ENCODE measurements at regions not wholly inside any gene's neighbourhood (a gene's known extent, or its start where the extent isn't known, plus 50 kb on each side); places are given as distances from the start of the nearest gene placed in this dataset.

DNA sequence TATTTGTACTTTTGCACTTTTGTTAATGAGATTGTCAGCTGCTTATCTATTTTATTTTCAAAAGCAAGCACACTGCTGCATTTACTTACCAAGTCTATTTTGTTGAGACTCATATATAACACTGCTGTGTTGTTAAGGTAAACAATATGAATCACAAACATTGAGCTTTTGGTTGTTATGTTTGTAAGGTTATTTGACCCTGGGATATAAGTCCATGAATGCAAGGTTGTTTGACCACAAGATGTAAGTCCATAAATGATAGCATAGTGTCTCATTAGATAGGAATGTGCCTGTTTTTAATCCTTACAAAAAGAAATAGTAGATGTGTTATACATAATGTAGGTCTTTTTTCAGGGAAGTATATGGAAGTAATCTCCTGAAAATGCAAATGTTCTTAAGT, 845.9 kb downstream of the CDH9 start:
- Mint-ChIP-seq H3K4me1 (ENCODE audit: low read depth, unreplicated experiment) (no peaks in the 10 kb centered on the region), H3K36me3 (ENCODE audit: insufficient read depth, unreplicated experiment) (no peaks in the 10 kb centered on the region), H3K27me3 (ENCODE audit: unreplicated experiment) (no peaks in the 10 kb centered on the region), H3K9me3 (ENCODE audit: low read depth, unreplicated experiment) (peaks cover 11% of the 10 kb centered on the region), H3K4me3 (ENCODE audit: low read depth, unreplicated experiment) (no peak overlapping the region), H3K27ac (ENCODE audit: unreplicated experiment) (no peak overlapping the region)
- intact Hi-C loops (cut with micrococcal nuclease; ENCODE audit: unreplicated experiment): no loop called here
- CTCF ChIA-PET: no interaction called here
- DNase-seq: no peak
- BruUV-seq (replicated peaks): no TSS peak
- no peak for TF ChIP-seq CTCF (IDR thresholded peaks at IDR 0.05; ENCODE audit: unreplicated experiment)

DNA sequence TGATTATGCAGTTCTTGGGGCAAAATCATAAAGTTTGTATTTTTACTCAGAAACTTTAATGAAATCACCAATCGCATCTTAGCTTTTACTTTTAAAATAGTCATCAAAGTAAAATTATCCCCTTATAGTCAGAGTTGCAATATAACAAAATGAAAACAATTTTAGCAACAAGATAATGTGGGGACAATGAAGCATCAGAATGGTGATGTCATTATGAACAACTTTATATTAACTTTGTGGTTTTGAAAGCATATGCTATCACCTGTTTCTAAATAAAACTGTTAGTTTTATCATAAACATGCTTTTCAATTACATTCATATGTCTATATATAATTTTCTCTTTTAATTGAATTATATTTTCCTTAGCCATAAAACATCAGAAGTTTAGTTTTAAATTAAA, 856.8 kb downstream of the CDH9 start:
- CTCF ChIA-PET: no interaction called here
- Mint-ChIP-seq H3K27me3 (ENCODE audit: unreplicated experiment) (no peaks in the 10 kb centered on the region), H3K27ac (ENCODE audit: unreplicated experiment) (no peak overlapping the region), H3K4me1 (ENCODE audit: low read depth, unreplicated experiment) (no peaks in the 10 kb centered on the region), H3K9me3 (ENCODE audit: low read depth, unreplicated experiment) (peaks cover 11% of the 10 kb centered on the region), H3K4me3 (ENCODE audit: low read depth, unreplicated experiment) (no peak overlapping the region), H3K36me3 (ENCODE audit: insufficient read depth, unreplicated experiment) (no peaks in the 10 kb centered on the region)
- TF ChIP-seq CTCF (IDR thresholded peaks at IDR 0.05; ENCODE audit: unreplicated experiment): no peak
- DNase-seq: no peak
- no TSS peak for BruUV-seq (replicated peaks)
- intact Hi-C loops (cut with micrococcal nuclease; ENCODE audit: unreplicated experiment): no loop called here

- TF ChIP-seq CTCF (IDR thresholded peaks at IDR 0.05; ENCODE audit: unreplicated experiment): no peak
- no TSS peak for BruUV-seq (replicated peaks)
- H3K36me3 Mint-ChIP-seq (ENCODE audit: insufficient read depth, unreplicated experiment): no peaks in the 10 kb centered on the region
- intact Hi-C loops (cut with micrococcal nuclease; ENCODE audit: unreplicated experiment): no loop called here
- no peak overlapping the region for H3K27ac Mint-ChIP-seq (ENCODE audit: unreplicated experiment)
- H3K4me3 Mint-ChIP-seq (ENCODE audit: low read depth, unreplicated experiment): no peak overlapping the region
- no peaks in the 10 kb centered on the region for H3K4me1 Mint-ChIP-seq (ENCODE audit: low read depth, unreplicated experiment)
- peaks cover 19% of the 10 kb centered on the region for H3K9me3 Mint-ChIP-seq (ENCODE audit: low read depth, unreplicated experiment)
- H3K27me3 Mint-ChIP-seq (ENCODE audit: unreplicated experiment): no peaks in the 10 kb centered on the region
- CTCF ChIA-PET: no interaction called here
- no peak for DNase-seq
These were observed 889.7 kb downstream of the CDH9 start for GRCh38 chr5:26148569-26149107.

GRCh38 chr5:26143259-26143658, 895.1 kb downstream of the CDH9 start:
- CTCF ChIA-PET: no interaction called here
- TF ChIP-seq CTCF (IDR thresholded peaks at IDR 0.05; ENCODE audit: unreplicated experiment): no peak
- no peaks in the 10 kb centered on the region for H3K4me1 Mint-ChIP-seq (ENCODE audit: low read depth, unreplicated experiment)
- no peaks in the 10 kb centered on the region for H3K27me3 Mint-ChIP-seq (ENCODE audit: unreplicated experiment)
- intact Hi-C loops (cut with micrococcal nuclease; ENCODE audit: unreplicated experiment): no loop called here
- H3K9me3 Mint-ChIP-seq (ENCODE audit: low read depth, unreplicated experiment): peaks cover 6% of the 10 kb centered on the region
- DNase-seq: no peak
- no peaks in the 10 kb centered on the region for H3K36me3 Mint-ChIP-seq (ENCODE audit: insufficient read depth, unreplicated experiment)
- BruUV-seq (replicated peaks): no TSS peak
- no peak overlapping the region for H3K4me3 Mint-ChIP-seq (ENCODE audit: low read depth, unreplicated experiment)
- no peak overlapping the region for H3K27ac Mint-ChIP-seq (ENCODE audit: unreplicated experiment)

Data from Calu3 (cell line).